ENCODE measurements at regions not wholly inside any gene's neighbourhood (a gene's known extent, or its start where the extent isn't known, plus 50 kb on each side); places are given as distances from the start of the nearest gene placed in this dataset.

DNA sequence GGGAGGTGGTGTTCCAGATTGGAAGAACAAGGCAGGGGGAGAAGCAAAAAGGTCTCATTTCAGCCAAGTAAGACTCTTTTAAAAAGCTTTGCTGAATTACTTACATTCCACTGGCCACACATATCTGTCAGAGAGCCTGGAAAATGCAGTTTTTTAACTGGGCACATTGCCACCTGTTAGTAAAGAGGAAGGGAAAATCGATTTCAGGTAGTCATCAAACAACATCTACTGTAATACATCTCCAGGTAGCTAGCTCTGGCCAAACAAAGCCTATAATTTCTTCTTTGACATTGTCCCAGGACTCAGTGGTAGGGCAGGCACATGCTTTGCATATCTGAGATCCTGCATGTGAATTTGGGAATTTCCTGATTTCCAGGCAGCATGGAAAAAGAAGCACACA lies 480.7 kb upstream of the SUCLG2 start:
- Histone ChIP-seq H3K9me3 (replicated peaks; ENCODE audit: control insufficient read depth, low read depth, low read length) (no peaks in the 10 kb centered on the region), H3K36me3 (ENCODE audit: control insufficient read depth, insufficient read depth, low read length) (no peaks in the 10 kb centered on the region), H3K4me1 (ENCODE audit: control insufficient read depth, insufficient read depth, low read length) (no peaks in the 10 kb centered on the region), H3K27ac (ENCODE audit: low read length) (no peak overlapping the region), H3K27me3 (ENCODE audit: control insufficient read depth, insufficient read depth, low read length) (no peaks in the 10 kb centered on the region), H3K4me3 (ENCODE audit: low read length) (no peak overlapping the region)
- no CpG with 5 or more reads among the region's 1 CpG for WGBS (ENCODE audit: insufficient coverage)
- peak; percentile 89 for DNase-seq

GRCh38 chr3:68129065-68129464 lies 474.7 kb upstream of the SUCLG2 start:
- H3K27me3 ChIP-seq (ENCODE audit: control insufficient read depth, insufficient read depth, low read length), result no peaks in the 10 kb centered on the region
- no peaks in the 10 kb centered on the region for H3K36me3 ChIP-seq (ENCODE audit: control insufficient read depth, insufficient read depth, low read length)
- H3K27ac ChIP-seq (ENCODE audit: low read length), result no peak overlapping the region
- no peaks in the 10 kb centered on the region for H3K9me3 ChIP-seq (replicated peaks; ENCODE audit: control insufficient read depth, low read depth, low read length)
- no peak for DNase-seq
- H3K4me3 ChIP-seq (ENCODE audit: low read length), result no peak overlapping the region
- no peaks in the 10 kb centered on the region for H3K4me1 ChIP-seq (ENCODE audit: control insufficient read depth, insufficient read depth, low read length)
- WGBS (ENCODE audit: insufficient coverage), result 50% methylated on average over 2 of the region's 3 CpGs

GRCh38 chr3:68123231-68123630 lies 468.8 kb upstream of the SUCLG2 start:
- Histone ChIP-seq H3K4me1 (ENCODE audit: control insufficient read depth, insufficient read depth, low read length) (no peaks in the 10 kb centered on the region), H3K27ac (ENCODE audit: low read length) (no peak overlapping the region), H3K4me3 (ENCODE audit: low read length) (no peak overlapping the region), H3K9me3 (replicated peaks; ENCODE audit: control insufficient read depth, low read depth, low read length) (no peaks in the 10 kb centered on the region), H3K27me3 (ENCODE audit: control insufficient read depth, insufficient read depth, low read length) (no peaks in the 10 kb centered on the region), H3K36me3 (ENCODE audit: control insufficient read depth, insufficient read depth, low read length) (no peaks in the 10 kb centered on the region)
- WGBS (ENCODE audit: insufficient coverage), result 94% methylated on average over 2 of the region's 4 CpGs
- no peak for DNase-seq

DNA sequence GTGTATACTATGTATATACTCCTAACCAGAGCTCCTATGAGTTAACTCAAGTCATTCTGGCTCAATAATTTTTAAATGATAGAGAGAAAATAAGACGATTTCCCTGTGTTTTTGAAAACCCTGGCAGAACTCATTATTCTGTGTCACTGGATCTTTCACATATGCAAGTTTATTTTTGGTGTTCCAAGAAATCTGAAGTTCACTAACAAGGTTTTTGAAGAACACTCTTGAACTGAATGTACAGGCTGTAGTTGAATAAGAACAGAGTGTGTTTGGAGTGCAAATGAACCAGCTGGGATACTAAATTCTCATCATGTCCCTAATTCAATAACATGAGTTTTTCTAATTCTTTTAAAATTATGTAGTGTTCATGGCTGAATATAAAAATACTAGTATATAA lies 466.9 kb upstream of the SUCLG2 start:
- Histone ChIP-seq H3K27ac (ENCODE audit: low read length) (no peak overlapping the region), H3K4me3 (ENCODE audit: low read length) (no peak overlapping the region), H3K36me3 (ENCODE audit: control insufficient read depth, insufficient read depth, low read length) (no peaks in the 10 kb centered on the region), H3K27me3 (ENCODE audit: control insufficient read depth, insufficient read depth, low read length) (no peaks in the 10 kb centered on the region), H3K9me3 (replicated peaks; ENCODE audit: control insufficient read depth, low read depth, low read length) (no peaks in the 10 kb centered on the region), H3K4me1 (ENCODE audit: control insufficient read depth, insufficient read depth, low read length) (no peaks in the 10 kb centered on the region)
- no CpG with 5 or more reads among the region's 1 CpG for WGBS (ENCODE audit: insufficient coverage)
- DNase-seq, result peak; percentile 49

GRCh38 chr3:68116580-68116979 lies 462.2 kb upstream of the SUCLG2 start:
- no peaks in the 10 kb centered on the region for H3K4me1 ChIP-seq (ENCODE audit: control insufficient read depth, insufficient read depth, low read length)
- WGBS (ENCODE audit: insufficient coverage), result 100% methylated on average over 1 of the region's 1 CpG
- no peak overlapping the region for H3K27ac ChIP-seq (ENCODE audit: low read length)
- H3K4me3 ChIP-seq (ENCODE audit: low read length), result no peak overlapping the region
- no peaks in the 10 kb centered on the region for H3K9me3 ChIP-seq (replicated peaks; ENCODE audit: control insufficient read depth, low read depth, low read length)
- H3K36me3 ChIP-seq (ENCODE audit: control insufficient read depth, insufficient read depth, low read length), result no peaks in the 10 kb centered on the region
- no peak for DNase-seq
- no peaks in the 10 kb centered on the region for H3K27me3 ChIP-seq (ENCODE audit: control insufficient read depth, insufficient read depth, low read length)

GRCh38 chr3:68103811-68104210 lies 449.4 kb upstream of the SUCLG2 start:
- Histone ChIP-seq H3K36me3 (ENCODE audit: control insufficient read depth, insufficient read depth, low read length) (no peaks in the 10 kb centered on the region), H3K27me3 (ENCODE audit: control insufficient read depth, insufficient read depth, low read length) (no peaks in the 10 kb centered on the region), H3K4me3 (ENCODE audit: low read length) (no peak overlapping the region), H3K27ac (ENCODE audit: low read length) (no peak overlapping the region), H3K4me1 (ENCODE audit: control insufficient read depth, insufficient read depth, low read length) (no peaks in the 10 kb centered on the region), H3K9me3 (replicated peaks; ENCODE audit: control insufficient read depth, low read depth, low read length) (no peaks in the 10 kb centered on the region)
- DNase-seq, result no peak
- whole genome bisulfite sequencing (ENCODE audit: insufficient coverage), result no CpG with 5 or more reads among the region's 1 CpG

DNA sequence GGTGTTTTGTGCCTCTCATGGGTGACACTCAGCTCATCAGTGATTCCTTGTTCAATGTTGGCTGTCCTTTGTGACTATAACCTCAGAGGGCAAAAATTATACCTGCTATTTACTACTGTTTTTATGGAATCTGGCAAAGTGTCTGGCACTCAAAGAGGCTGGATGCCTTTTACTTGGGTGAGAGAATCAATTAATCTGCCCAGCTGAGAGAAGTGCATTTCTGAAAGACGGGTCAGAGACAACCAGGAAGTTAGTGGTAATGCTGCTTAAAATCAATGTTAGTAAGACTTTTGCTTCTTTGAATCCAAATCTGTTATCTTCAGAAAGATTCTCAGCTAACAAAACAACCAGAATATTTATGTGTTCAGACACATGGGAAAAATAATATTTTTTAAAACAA lies 436.2 kb upstream of the SUCLG2 start:
- Histone ChIP-seq H3K9me3 (replicated peaks; ENCODE audit: control insufficient read depth, low read depth, low read length) (no peaks in the 10 kb centered on the region), H3K27ac (ENCODE audit: low read length) (no peak overlapping the region), H3K4me1 (ENCODE audit: control insufficient read depth, insufficient read depth, low read length) (no peaks in the 10 kb centered on the region), H3K4me3 (ENCODE audit: low read length) (no peak overlapping the region), H3K36me3 (ENCODE audit: control insufficient read depth, insufficient read depth, low read length) (no peaks in the 10 kb centered on the region), H3K27me3 (ENCODE audit: control insufficient read depth, insufficient read depth, low read length) (no peaks in the 10 kb centered on the region)
- no CpG with 5 or more reads among the region's 1 CpG for WGBS (ENCODE audit: insufficient coverage)
- no peak for DNase-seq

DNA sequence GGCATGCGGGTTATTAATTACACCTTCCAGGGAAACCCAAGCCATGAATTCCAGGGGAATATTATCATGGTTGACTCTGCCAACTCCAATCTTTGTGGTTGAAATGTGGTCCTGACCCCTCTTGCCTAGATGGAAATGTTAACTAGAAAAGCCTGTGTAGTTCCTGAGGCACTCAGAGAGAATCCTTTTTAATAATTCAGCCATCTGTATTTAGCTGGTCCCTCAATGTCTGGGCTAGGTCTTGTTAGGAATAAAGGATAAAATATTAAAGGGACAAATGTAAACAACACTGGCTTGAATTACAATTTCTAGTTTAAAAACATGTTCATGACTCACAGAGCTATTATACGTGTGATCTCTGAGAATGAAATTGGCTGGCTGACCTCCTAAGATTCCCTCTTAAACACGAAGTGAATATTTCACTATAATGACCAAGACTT lies 435.2 kb upstream of the SUCLG2 start:
- Histone ChIP-seq H3K4me3 (ENCODE audit: low read length) (no peak overlapping the region), H3K4me1 (ENCODE audit: control insufficient read depth, insufficient read depth, low read length) (no peaks in the 10 kb centered on the region), H3K9me3 (replicated peaks; ENCODE audit: control insufficient read depth, low read depth, low read length) (no peaks in the 10 kb centered on the region), H3K36me3 (ENCODE audit: control insufficient read depth, insufficient read depth, low read length) (no peaks in the 10 kb centered on the region), H3K27ac (ENCODE audit: low read length) (no peak overlapping the region), H3K27me3 (ENCODE audit: control insufficient read depth, insufficient read depth, low read length) (no peaks in the 10 kb centered on the region)
- peak; percentile 3 for DNase-seq
- no CpG with 5 or more reads among the region's 3 CpGs for WGBS (ENCODE audit: insufficient coverage)

- WGBS (ENCODE audit: insufficient coverage), result 76% methylated on average over 3 of the region's 3 CpGs
- Histone ChIP-seq H3K4me3 (ENCODE audit: low read length) (no peak overlapping the region), H3K9me3 (replicated peaks; ENCODE audit: control insufficient read depth, low read depth, low read length) (no peaks in the 10 kb centered on the region), H3K27me3 (ENCODE audit: control insufficient read depth, insufficient read depth, low read length) (no peaks in the 10 kb centered on the region), H3K27ac (ENCODE audit: low read length) (no peak overlapping the region), H3K4me1 (ENCODE audit: control insufficient read depth, insufficient read depth, low read length) (no peaks in the 10 kb centered on the region), H3K36me3 (ENCODE audit: control insufficient read depth, insufficient read depth, low read length) (no peaks in the 10 kb centered on the region)
- DNase-seq, result no peak
Measured at GRCh38 chr3:68088636-68089035, 434.2 kb upstream of the SUCLG2 start.

DNA sequence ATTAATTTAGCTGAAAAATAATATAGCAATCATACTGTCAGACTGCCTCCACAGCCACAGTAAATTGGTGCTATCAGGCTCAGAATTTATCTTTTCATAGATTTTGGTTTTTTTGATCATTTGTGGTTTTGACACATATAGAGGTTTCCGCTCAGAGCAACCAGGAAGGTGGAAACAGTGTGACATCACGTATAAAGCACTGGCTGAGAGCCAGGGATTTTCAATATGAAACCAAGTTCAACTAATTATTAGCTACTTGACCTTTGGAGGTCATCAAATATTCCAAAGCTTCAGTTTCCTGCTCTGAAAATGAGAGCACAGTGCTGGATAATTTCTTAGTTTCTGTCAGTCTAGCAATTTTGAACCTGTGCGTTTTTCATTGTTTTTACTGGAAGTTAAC lies 433.8 kb upstream of the SUCLG2 start:
- no peak overlapping the region for H3K27ac ChIP-seq (ENCODE audit: low read length)
- WGBS (ENCODE audit: insufficient coverage), result no CpG with 5 or more reads among the region's 3 CpGs
- DNase-seq, result no peak
- H3K36me3 ChIP-seq (ENCODE audit: control insufficient read depth, insufficient read depth, low read length), result no peaks in the 10 kb centered on the region
- no peaks in the 10 kb centered on the region for H3K4me1 ChIP-seq (ENCODE audit: control insufficient read depth, insufficient read depth, low read length)
- no peaks in the 10 kb centered on the region for H3K27me3 ChIP-seq (ENCODE audit: control insufficient read depth, insufficient read depth, low read length)
- no peaks in the 10 kb centered on the region for H3K9me3 ChIP-seq (replicated peaks; ENCODE audit: control insufficient read depth, low read depth, low read length)
- H3K4me3 ChIP-seq (ENCODE audit: low read length), result no peak overlapping the region

DNA sequence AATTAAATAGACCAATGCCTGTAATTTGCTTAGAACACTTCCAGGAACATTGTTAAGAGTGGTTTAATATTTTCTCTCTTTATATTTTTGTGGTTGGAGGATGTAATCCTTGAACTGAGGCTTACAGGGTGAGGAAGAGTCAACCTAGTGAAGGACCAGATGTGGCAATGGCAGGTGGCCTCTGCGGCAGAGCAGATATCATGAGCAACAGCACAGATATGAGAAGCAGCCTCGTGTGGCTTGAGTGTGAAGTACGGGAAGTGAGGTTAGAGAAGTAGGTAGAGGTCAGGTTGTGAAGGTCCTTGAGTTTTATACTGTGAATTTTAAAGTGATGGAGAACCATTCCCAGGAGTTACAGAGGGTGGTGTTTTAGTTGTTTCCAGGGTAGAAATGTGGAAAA lies 417.6 kb upstream of the SUCLG2 start:
- Histone ChIP-seq H3K36me3 (ENCODE audit: control insufficient read depth, insufficient read depth, low read length) (no peaks in the 10 kb centered on the region), H3K9me3 (replicated peaks; ENCODE audit: control insufficient read depth, low read depth, low read length) (peaks cover 3% of the 10 kb centered on the region), H3K27me3 (ENCODE audit: control insufficient read depth, insufficient read depth, low read length) (no peaks in the 10 kb centered on the region), H3K4me3 (ENCODE audit: low read length) (no peak overlapping the region), H3K27ac (ENCODE audit: low read length) (no peak overlapping the region), H3K4me1 (ENCODE audit: control insufficient read depth, insufficient read depth, low read length) (no peaks in the 10 kb centered on the region)
- 71% methylated on average over 3 of the region's 3 CpGs for WGBS (ENCODE audit: insufficient coverage)
- no peak for DNase-seq
